KG1 (cell line): ENCODE measurements at regions not wholly inside any gene's neighbourhood (a gene's known extent, or its start where the extent isn't known, plus 50 kb on each side); places are given as distances from the start of the nearest gene placed in this dataset.
"Not testable (repeated sequence)": the region's sequence is repeated elsewhere in the genome, so short reads cannot be mapped to it uniquely, and the experiment has no call there.

Experiments used
- DNase-seq: peaks from one replicate; lab custom pipeline; 2025; lab: John Stamatoyannopoulos, UW

- DNase-seq = no peak
Observed at GRCh38 chr3:33956776-33957175, 158.3 kb downstream of the PDCD6IP start.

GRCh38 chr3:33957176-33957575, 158.7 kb downstream of the PDCD6IP start:
- no peak for DNase-seq

GRCh38 chr3:33958661-33959060, 160.2 kb downstream of the PDCD6IP start:
- no peak for DNase-seq

- DNase-seq = no peak
Observed at GRCh38 chr3:33962396-33962795, 164.0 kb downstream of the PDCD6IP start.

GRCh38 chr3:33970180-33970579, 171.8 kb downstream of the PDCD6IP start:
- DNase-seq = not testable (repeated sequence)

- no peak for DNase-seq
Observed at GRCh38 chr3:33971055-33971454, 172.6 kb downstream of the PDCD6IP start.

- no peak for DNase-seq
Observed at GRCh38 chr3:33975463-33975862, 177.0 kb downstream of the PDCD6IP start.

- no peak for DNase-seq
Observed at GRCh38 chr3:33977227-33977626, 178.8 kb downstream of the PDCD6IP start.

GRCh38 chr3:33980252-33980651, 181.8 kb downstream of the PDCD6IP start:
- DNase-seq = no peak

- no peak for DNase-seq
Observed at GRCh38 chr3:33982269-33982798, 183.9 kb downstream of the PDCD6IP start.

- DNase-seq = not testable (repeated sequence)
Observed at GRCh38 chr3:33982949-33983348, 184.5 kb downstream of the PDCD6IP start.

GRCh38 chr3:33989229-33989628, 190.8 kb downstream of the PDCD6IP start:
- no peak for DNase-seq

GRCh38 chr3:33991673-33992072, 193.2 kb downstream of the PDCD6IP start:
- DNase-seq = no peak

- no peak for DNase-seq
Observed at GRCh38 chr3:33993631-33994030, 195.2 kb downstream of the PDCD6IP start.

GRCh38 chr3:33994568-33994967, 196.1 kb downstream of the PDCD6IP start:
- DNase-seq = no peak

- DNase-seq = no peak
Observed at GRCh38 chr3:34000301-34000700, 201.9 kb downstream of the PDCD6IP start.

GRCh38 chr3:34001022-34001421, 202.6 kb downstream of the PDCD6IP start:
- no peak for DNase-seq

GRCh38 chr3:34001990-34002389, 203.6 kb downstream of the PDCD6IP start:
- no peak for DNase-seq

- DNase-seq = no peak
Observed at GRCh38 chr3:34002569-34003100, 204.2 kb downstream of the PDCD6IP start.

GRCh38 chr3:34005886-34006285, 207.5 kb downstream of the PDCD6IP start:
- no peak for DNase-seq

- DNase-seq = no peak
Observed at GRCh38 chr3:34008191-34008590, 209.8 kb downstream of the PDCD6IP start.

- DNase-seq = no peak
Observed at GRCh38 chr3:34008836-34009809, 210.7 kb downstream of the PDCD6IP start.
